ENCODE measurements at regions not wholly inside any gene's neighbourhood (a gene's known extent, or its start where the extent isn't known, plus 50 kb on each side); places are given as distances from the start of the nearest gene placed in this dataset.

- Histone ChIP-seq H3K27me3 (ENCODE audit: low read length) (no peaks in the 10 kb centered on the region), H3K4me1 (ENCODE audit: insufficient read depth, low read length) (no peaks in the 10 kb centered on the region), H3K9ac (ENCODE audit: low read length) (no peak overlapping the region), H3K9me2 (replicated peaks; ENCODE audit: low read length) (no peaks in the 10 kb centered on the region), H2AFZ (ENCODE audit: low read length) (no peak overlapping the region), H3K9me3 (ENCODE audit: low read length) (no peaks in the 10 kb centered on the region), H3F3A (ENCODE audit: low read length, unreplicated experiment) (no peaks in the 10 kb centered on the region), H3K27ac (ENCODE audit: low read length) (no peak overlapping the region), H3K4me2 (ENCODE audit: low read length) (no peak overlapping the region), H3K79me2 (ENCODE audit: low read length) (no peaks in the 10 kb centered on the region), H3K4me3 (ENCODE audit: low read length) (no peak overlapping the region), H4K20me1 (ENCODE audit: low read length) (no peaks in the 10 kb centered on the region), H3K36me3 (ENCODE audit: low read depth, low read length) (no peaks in the 10 kb centered on the region)
- BruUV-seq (replicated peaks) = no TSS peak
- no peak for DNase-seq
- intact Hi-C loops (cut with micrococcal nuclease) = no loop called here
- CTCF ChIA-PET = no interaction called here
- TF ChIP-seq EZH2phosphoT487 (IDR thresholded peaks at IDR 0.05; ENCODE audit: borderline replicate concordance, low read length) = no peak
- TF ChIP-seq, protein P1, sequence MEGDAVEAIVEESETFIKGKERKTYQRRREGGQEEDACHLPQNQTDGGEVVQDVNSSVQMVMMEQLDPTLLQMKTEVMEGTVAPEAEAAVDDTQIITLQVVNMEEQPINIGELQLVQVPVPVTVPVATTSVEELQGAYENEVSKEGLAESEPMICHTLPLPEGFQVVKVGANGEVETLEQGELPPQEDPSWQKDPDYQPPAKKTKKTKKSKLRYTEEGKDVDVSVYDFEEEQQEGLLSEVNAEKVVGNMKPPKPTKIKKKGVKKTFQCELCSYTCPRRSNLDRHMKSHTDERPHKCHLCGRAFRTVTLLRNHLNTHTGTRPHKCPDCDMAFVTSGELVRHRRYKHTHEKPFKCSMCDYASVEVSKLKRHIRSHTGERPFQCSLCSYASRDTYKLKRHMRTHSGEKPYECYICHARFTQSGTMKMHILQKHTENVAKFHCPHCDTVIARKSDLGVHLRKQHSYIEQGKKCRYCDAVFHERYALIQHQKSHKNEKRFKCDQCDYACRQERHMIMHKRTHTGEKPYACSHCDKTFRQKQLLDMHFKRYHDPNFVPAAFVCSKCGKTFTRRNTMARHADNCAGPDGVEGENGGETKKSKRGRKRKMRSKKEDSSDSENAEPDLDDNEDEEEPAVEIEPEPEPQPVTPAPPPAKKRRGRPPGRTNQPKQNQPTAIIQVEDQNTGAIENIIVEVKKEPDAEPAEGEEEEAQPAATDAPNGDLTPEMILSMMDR (conservative IDR thresholded peaks at IDR 0.05; ENCODE audit: low read depth, low read length) = no peak
- TF ChIP-seq EZH2 (IDR thresholded peaks at IDR 0.05; ENCODE audit: low read length, unreplicated experiment) = no peak
- POLR2A ChIA-PET (ENCODE audit: unreplicated experiment) = no interaction called here
- no peak for ATAC-seq
Measured at GRCh38 chr22:47266329-47266728, 503.9 kb downstream of the TBC1D22A start.

DNA sequence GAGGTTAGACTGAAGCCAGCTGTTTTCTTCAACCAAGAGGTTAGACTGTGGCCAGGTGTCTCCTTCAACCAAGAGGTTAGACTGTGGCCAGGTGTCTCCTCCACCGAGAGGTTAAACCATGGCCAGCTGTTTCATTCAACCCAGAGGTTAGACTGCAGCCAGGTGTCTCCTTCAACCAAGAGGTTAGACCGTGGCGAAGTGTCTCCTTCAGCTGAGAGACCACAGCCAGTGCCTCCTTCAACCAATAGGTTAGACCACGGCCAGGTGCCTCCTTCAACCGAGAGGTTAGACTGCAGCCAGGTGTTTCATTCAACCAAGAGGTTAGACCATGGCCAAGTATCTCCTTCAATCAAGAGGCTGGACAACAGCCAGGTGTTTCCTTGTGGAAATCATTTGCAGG is 498.1 kb downstream of the TBC1D22A start:
- H3K9me3 ChIP-seq (ENCODE audit: low read length) = no peaks in the 10 kb centered on the region
- ChIA-PET CTCF (no interaction called here), POLR2A (ENCODE audit: unreplicated experiment) (no interaction called here)
- H3K9ac ChIP-seq (ENCODE audit: low read length) = no peak overlapping the region
- no peaks in the 10 kb centered on the region for H3F3A ChIP-seq (ENCODE audit: low read length, unreplicated experiment)
- ATAC-seq (no peak), DNase-seq (no peak)
- no peaks in the 10 kb centered on the region for H3K27me3 ChIP-seq (ENCODE audit: low read length)
- BruUV-seq (replicated peaks) = no TSS peak
- H3K4me3 ChIP-seq (ENCODE audit: low read length) = no peak overlapping the region
- H2AFZ ChIP-seq (ENCODE audit: low read length) = peak overlapping the region; percentile 75; the same call in 1 of the 2 replicates
- H4K20me1 ChIP-seq (ENCODE audit: low read length) = no peaks in the 10 kb centered on the region
- H3K79me2 ChIP-seq (ENCODE audit: low read length) = no peaks in the 10 kb centered on the region
- no peak overlapping the region for H3K4me2 ChIP-seq (ENCODE audit: low read length)
- H3K27ac ChIP-seq (ENCODE audit: low read length) = no peak overlapping the region
- TF ChIP-seq EZH2 (IDR thresholded peaks at IDR 0.05; ENCODE audit: low read length, unreplicated experiment) (no peak), EZH2phosphoT487 (IDR thresholded peaks at IDR 0.05; ENCODE audit: borderline replicate concordance, low read length) (no peak)
- TF ChIP-seq, protein P1 (conservative IDR thresholded peaks at IDR 0.05; ENCODE audit: low read depth, low read length) = no peak
- H3K9me2 ChIP-seq (replicated peaks; ENCODE audit: low read length) = no peaks in the 10 kb centered on the region
- no peaks in the 10 kb centered on the region for H3K4me1 ChIP-seq (ENCODE audit: insufficient read depth, low read length)
- intact Hi-C loops (cut with micrococcal nuclease) = no loop called here
- no peaks in the 10 kb centered on the region for H3K36me3 ChIP-seq (ENCODE audit: low read depth, low read length)

DNA sequence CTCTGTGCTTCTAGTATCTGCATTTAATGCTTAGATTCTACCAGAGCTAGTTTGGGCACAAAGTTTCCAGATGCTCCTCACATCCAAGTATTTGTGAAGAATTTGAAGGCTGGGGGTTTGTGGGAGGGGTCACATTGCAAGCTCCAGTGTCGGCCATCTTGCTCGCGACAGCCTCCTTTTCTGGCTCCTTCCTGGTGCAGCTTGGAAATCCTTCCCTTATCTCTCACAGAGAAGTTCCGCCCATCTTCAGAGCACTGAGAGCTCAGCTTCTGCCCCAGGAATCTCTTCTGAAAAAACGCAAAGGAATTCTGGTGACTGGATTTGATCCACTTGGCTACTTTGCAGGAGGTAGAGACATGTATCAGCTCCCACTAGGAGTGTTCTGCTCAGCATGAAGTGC is 497.5 kb downstream of the TBC1D22A start:
- ChIA-PET CTCF (no interaction called here), POLR2A (ENCODE audit: unreplicated experiment) (no interaction called here)
- H4K20me1 ChIP-seq (ENCODE audit: low read length) = no peaks in the 10 kb centered on the region
- H3K9me3 ChIP-seq (ENCODE audit: low read length) = no peaks in the 10 kb centered on the region
- BruUV-seq (replicated peaks) = no TSS peak
- intact Hi-C loops (cut with micrococcal nuclease) = no loop called here
- peak; percentile 10 for DNase-seq
- H3K36me3 ChIP-seq (ENCODE audit: low read depth, low read length) = no peaks in the 10 kb centered on the region
- ATAC-seq = no peak
- no peak overlapping the region for H3K4me3 ChIP-seq (ENCODE audit: low read length)
- no peaks in the 10 kb centered on the region for H3K9me2 ChIP-seq (replicated peaks; ENCODE audit: low read length)
- no peaks in the 10 kb centered on the region for H3F3A ChIP-seq (ENCODE audit: low read length, unreplicated experiment)
- H3K79me2 ChIP-seq (ENCODE audit: low read length) = no peaks in the 10 kb centered on the region
- no peak overlapping the region for H3K9ac ChIP-seq (ENCODE audit: low read length)
- TF ChIP-seq, protein P1 (conservative IDR thresholded peaks at IDR 0.05; ENCODE audit: low read depth, low read length) = no peak
- TF ChIP-seq EZH2 (IDR thresholded peaks at IDR 0.05; ENCODE audit: low read length, unreplicated experiment) (no peak), EZH2phosphoT487 (IDR thresholded peaks at IDR 0.05; ENCODE audit: borderline replicate concordance, low read length) (no peak)
- H2AFZ ChIP-seq (ENCODE audit: low read length) = peak overlapping the region; percentile 75
- H3K27ac ChIP-seq (ENCODE audit: low read length) = no peak overlapping the region
- no peaks in the 10 kb centered on the region for H3K4me1 ChIP-seq (ENCODE audit: insufficient read depth, low read length)
- no peak overlapping the region for H3K4me2 ChIP-seq (ENCODE audit: low read length)
- no peaks in the 10 kb centered on the region for H3K27me3 ChIP-seq (ENCODE audit: low read length)

All from PC-3 (cell line).